ENCODE measurements at regions not wholly inside any gene's neighbourhood (a gene's known extent, or its start where the extent isn't known, plus 50 kb on each side); places are given as distances from the start of the nearest gene placed in this dataset.

DNA sequence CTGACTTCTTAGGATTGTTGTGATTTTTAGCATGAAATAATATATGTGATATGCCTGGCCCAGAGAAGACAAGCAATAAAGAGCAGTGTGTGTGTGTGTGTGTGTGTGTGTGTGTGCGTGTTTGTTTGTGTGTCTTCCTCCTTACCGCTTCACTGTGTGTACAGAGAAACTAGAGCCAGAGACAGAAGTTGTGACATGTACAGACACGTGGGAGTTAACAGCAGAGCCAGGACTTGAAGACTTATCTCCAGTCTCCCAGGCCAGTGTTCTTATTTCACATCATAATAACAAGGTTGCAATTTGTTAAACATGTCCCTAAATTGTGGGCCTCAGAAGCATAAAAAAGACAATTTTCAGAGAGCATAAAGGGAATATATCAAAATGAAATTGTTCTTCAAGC, 192.0 kb upstream of the JUN start:
- intact Hi-C loops (cut with DNase I) = no loop called here
- peak; percentile 11 for ATAC-seq
- TF ChIP-seq, protein P1, sequence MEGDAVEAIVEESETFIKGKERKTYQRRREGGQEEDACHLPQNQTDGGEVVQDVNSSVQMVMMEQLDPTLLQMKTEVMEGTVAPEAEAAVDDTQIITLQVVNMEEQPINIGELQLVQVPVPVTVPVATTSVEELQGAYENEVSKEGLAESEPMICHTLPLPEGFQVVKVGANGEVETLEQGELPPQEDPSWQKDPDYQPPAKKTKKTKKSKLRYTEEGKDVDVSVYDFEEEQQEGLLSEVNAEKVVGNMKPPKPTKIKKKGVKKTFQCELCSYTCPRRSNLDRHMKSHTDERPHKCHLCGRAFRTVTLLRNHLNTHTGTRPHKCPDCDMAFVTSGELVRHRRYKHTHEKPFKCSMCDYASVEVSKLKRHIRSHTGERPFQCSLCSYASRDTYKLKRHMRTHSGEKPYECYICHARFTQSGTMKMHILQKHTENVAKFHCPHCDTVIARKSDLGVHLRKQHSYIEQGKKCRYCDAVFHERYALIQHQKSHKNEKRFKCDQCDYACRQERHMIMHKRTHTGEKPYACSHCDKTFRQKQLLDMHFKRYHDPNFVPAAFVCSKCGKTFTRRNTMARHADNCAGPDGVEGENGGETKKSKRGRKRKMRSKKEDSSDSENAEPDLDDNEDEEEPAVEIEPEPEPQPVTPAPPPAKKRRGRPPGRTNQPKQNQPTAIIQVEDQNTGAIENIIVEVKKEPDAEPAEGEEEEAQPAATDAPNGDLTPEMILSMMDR (IDR thresholded peaks at IDR 0.05) = no peak
- no peak for TF ChIP-seq POLR2A (IDR thresholded peaks at IDR 0.05)
- Histone ChIP-seq H3K27ac (peak overlapping the region; percentile 76 to 84 (median 78)), H3K9me3 (no peaks in the 10 kb centered on the region), H3K27me3 (no peaks in the 10 kb centered on the region), H3K36me3 (replicated peaks in 1 of 2; ENCODE audit: insufficient read depth in 1 of 2, low read depth in 2 of 2) (no peaks in the 10 kb centered on the region), H3K4me3 (no peak overlapping the region), H3K4me1 (peaks cover 77% of the 10 kb centered on the region)
- 46 to 55% methylated on average over 3 of the region's 3 CpGs for WGBS, 2 donors
- no peak for DNase-seq

DNA sequence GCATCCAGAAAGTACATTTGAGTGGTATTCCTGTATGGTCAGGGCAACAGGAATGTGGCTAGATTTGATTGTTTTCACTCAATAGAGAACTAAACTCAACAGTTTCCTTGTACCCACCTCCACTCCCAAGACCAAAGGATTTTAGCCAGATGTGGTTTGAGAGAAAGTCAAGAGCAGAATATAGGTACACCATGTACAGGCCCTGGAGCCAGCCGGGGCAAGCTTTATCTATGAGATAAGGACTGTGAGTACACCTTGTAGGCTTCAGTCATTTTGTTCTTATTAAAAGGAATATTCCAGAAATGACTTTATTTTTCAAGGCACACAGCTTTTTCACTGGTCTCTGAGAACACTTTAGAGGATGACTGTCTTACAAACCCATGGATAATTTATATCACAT, 192.4 kb upstream of the JUN start:
- TF ChIP-seq POLR2A (IDR thresholded peaks at IDR 0.05) = no peak
- TF ChIP-seq, protein P1 (IDR thresholded peaks at IDR 0.05) = no peak
- DNase-seq (peak; percentile 75 to 90 (median 87)), ATAC-seq (peak; percentile 92)
- 18 to 25% methylated on average over 1 of the region's 1 CpG for WGBS, 2 donors
- Histone ChIP-seq H3K4me1 (peaks cover 73% of the 10 kb centered on the region), H3K36me3 (replicated peaks in 1 of 2; ENCODE audit: insufficient read depth in 1 of 2, low read depth in 2 of 2) (no peaks in the 10 kb centered on the region), H3K27ac (peak overlapping the region; percentile 76 to 84 (median 78)), H3K4me3 (no peak overlapping the region), H3K9me3 (no peaks in the 10 kb centered on the region), H3K27me3 (no peaks in the 10 kb centered on the region)
- intact Hi-C loops (cut with DNase I) = no loop called here

DNA sequence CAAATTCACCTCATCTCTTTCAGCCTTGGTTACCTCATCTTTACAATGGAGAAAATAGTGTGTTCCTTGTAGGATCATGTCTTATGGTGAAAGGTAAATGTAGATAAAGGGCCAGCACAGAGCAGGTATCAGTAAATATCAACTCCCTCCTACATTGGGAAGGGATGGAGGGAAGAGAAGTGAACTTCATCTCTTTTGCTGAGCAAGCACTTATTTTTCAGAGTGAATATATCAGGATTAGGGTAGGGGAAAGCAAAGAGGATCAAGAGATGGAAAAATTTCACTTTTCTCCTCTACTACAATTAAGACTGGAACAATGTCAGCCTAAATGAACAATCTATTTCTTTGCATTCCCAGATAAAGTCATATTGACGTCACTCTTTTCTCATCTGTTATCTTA, 193.8 kb upstream of the JUN start:
- 48 to 66% methylated on average over 1 of the region's 1 CpG for WGBS, 2 donors
- ATAC-seq (no peak), DNase-seq (no peak)
- TF ChIP-seq, protein P1 (IDR thresholded peaks at IDR 0.05) = no peak
- no peak for TF ChIP-seq POLR2A (IDR thresholded peaks at IDR 0.05)
- intact Hi-C loops (cut with DNase I) = no loop called here
- no peaks in the 10 kb centered on the region for H3K9me3 ChIP-seq
- no peak overlapping the region for H3K27ac ChIP-seq
- no peaks in the 10 kb centered on the region for H3K36me3 ChIP-seq (replicated peaks in 1 of 2; ENCODE audit: insufficient read depth in 1 of 2, low read depth in 2 of 2)
- H3K4me1 ChIP-seq = peaks cover 73% of the 10 kb centered on the region
- H3K4me3 ChIP-seq = no peak overlapping the region
- no peaks in the 10 kb centered on the region for H3K27me3 ChIP-seq

DNA sequence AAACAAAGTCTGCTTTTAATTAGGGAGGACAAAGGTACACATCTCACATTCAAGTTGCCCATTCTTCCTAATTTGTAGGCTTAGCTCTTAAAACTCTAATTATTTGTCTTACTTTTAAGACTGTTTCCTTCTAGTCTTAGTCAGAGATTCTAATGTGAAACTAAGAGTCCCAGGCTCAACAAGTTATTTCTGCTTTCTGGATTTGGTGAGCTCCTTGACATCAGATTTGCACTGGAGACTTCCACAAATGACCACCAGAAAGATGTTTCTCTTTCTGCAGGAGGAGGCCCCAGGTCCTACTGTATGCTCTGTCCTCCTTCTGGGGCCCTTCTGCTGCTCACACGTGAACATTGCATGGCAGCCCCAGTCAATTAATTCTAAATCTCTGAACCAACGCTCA, 194.2 kb upstream of the JUN start:
- Histone ChIP-seq H3K4me3 (no peak overlapping the region), H3K4me1 (peaks cover 75% of the 10 kb centered on the region), H3K27me3 (no peaks in the 10 kb centered on the region), H3K9me3 (no peaks in the 10 kb centered on the region), H3K36me3 (replicated peaks in 1 of 2; ENCODE audit: insufficient read depth in 1 of 2, low read depth in 2 of 2) (no peaks in the 10 kb centered on the region), H3K27ac (no peak overlapping the region)
- no peak for TF ChIP-seq POLR2A (IDR thresholded peaks at IDR 0.05)
- TF ChIP-seq, protein P1 (IDR thresholded peaks at IDR 0.05) = no peak
- 87 to 93% methylated on average over 2 of the region's 2 CpGs for WGBS, 2 donors
- ATAC-seq (no peak), DNase-seq (no peak)
- intact Hi-C loops (cut with DNase I) = no loop called here

DNA sequence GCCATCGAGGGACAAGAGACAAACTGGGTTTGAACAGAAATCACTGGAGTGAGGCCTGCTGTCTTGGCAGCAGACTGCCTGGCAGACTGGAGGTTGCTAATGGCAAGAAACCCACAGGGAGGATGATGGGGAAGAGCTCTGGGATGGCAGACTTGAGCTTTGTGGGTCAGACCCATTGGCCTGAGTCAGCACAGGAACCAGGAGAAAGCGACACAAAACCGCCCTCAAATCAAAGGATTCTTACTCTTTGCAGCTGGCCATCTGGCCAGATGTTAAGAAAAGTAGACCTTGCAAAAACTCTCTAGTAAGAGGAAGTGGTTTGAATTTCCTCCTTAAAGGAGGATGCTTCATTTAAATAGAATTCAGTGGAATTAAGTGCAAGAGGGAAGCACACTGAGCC, 195.2 kb upstream of the JUN start:
- 90 to 91% methylated on average over 3 of the region's 3 CpGs for WGBS, 2 donors
- no peaks in the 10 kb centered on the region for H3K9me3 ChIP-seq
- H3K36me3 ChIP-seq (replicated peaks in 1 of 2; ENCODE audit: insufficient read depth in 1 of 2, low read depth in 2 of 2) = no peaks in the 10 kb centered on the region
- TF ChIP-seq, protein P1 (IDR thresholded peaks at IDR 0.05) = no peak
- TF ChIP-seq POLR2A (IDR thresholded peaks at IDR 0.05) = no peak
- no peak overlapping the region for H3K4me3 ChIP-seq
- ATAC-seq (no peak), DNase-seq (peak in 1 of 4 donors; percentile 30)
- peaks cover 79% of the 10 kb centered on the region for H3K4me1 ChIP-seq
- no peak overlapping the region for H3K27ac ChIP-seq
- intact Hi-C loops (cut with DNase I) = no loop called here
- H3K27me3 ChIP-seq = no peaks in the 10 kb centered on the region
